IMR-90 (cell line): ENCODE measurements at regions not wholly inside any gene's neighbourhood (a gene's known extent, or its start where the extent isn't known, plus 50 kb on each side); places are given as distances from the start of the nearest gene placed in this dataset.

Experiments
- BHLHE40 ChIP-seq: fragments of 150-350 bp; IDR thresholded peaks from 2 replicates; pipeline ENCODE4 v1.6.1; 2016; ENCODE audit warnings: mild to moderate bottlenecking, low read depth, low read length
- CEBPB ChIP-seq: IDR thresholded peaks from 2 replicates; pipeline ENCODE4 v1.6.1; 2012; ENCODE audit warnings: low read depth, low read length, improper control_type of control experiment
- CHD1 ChIP-seq: IDR thresholded peaks from 2 replicates; pipeline ENCODE4 v1.6.1; 2012; ENCODE audit warnings: low read depth, low read length, improper control_type of control experiment
- MAZ ChIP-seq: IDR thresholded peaks from 2 replicates; pipeline ENCODE4 v1.6.1; 2012; ENCODE audit warnings: low read depth, mild to moderate bottlenecking, low read length, improper control_type of control experiment, moderate library complexity, borderline replicate concordance
- MXI1 ChIP-seq: IDR thresholded peaks from 2 replicates; pipeline ENCODE4 v1.6.1; 2012; ENCODE audit warnings: low read depth, mild to moderate bottlenecking, low read length, moderate library complexity, borderline replicate concordance
- POLR2A ChIP-seq: IDR thresholded peaks from 2 replicates; pipeline ENCODE4 v1.6.1; 2012; ENCODE audit warnings: mild to moderate bottlenecking, low read depth, low read length
- RAD21 ChIP-seq: IDR thresholded peaks from 2 replicates; pipeline ENCODE4 v1.6.1; 2012; ENCODE audit warnings: low read length, improper control_type of control experiment
- RFX5 ChIP-seq: IDR thresholded peaks from 2 replicates; pipeline ENCODE4 v1.8.0; 2012; ENCODE audit warnings: low read depth, mild to moderate bottlenecking, low read length, moderate library complexity
- SMC3 ChIP-seq: fragments of 150-350 bp; IDR thresholded peaks from 2 replicates; pipeline ENCODE4 v1.6.1; 2016; ENCODE audit warnings: low read depth, mild to moderate bottlenecking, antibody characterized with exemption, low read length, moderate library complexity
- TF ChIP-seq, protein P1 (sequence below): conservative IDR thresholded peaks from 2 replicates; pipeline ENCODE4 v1.5.1; 2012; ENCODE audit warnings: mild to moderate bottlenecking, low read depth, low read length, improper control_type of control experiment
- TF ChIP-seq, protein P2 (sequence below): fragments of 150-350 bp; IDR thresholded peaks from 2 replicates; pipeline ENCODE4 v1.6.1; 2017; ENCODE audit warnings: mild to moderate bottlenecking, antibody characterized with exemption, low read length, low read depth

DNA sequence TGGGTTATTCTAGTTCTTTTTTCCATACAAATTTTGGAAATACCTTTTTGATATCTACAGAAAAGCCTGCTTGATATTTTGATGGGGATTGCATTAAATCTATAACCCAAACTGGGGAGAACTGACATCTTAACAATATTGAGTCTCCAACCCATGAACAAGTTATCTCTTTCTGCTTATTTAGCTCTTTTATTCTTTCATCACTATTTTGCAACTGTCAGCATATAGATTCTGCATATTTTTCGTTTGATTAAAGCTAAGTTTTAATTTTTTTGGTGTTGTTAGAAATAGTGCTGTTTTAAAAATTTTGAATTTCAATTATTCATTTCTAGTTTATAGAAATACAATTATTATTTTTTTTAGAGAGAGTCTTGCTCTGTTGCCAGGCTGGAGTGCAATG is 97.9 kb downstream of the EMX2 start:
- TF ChIP-seq POLR2A (no peak), RAD21 (no peak), MXI1 (no peak), CEBPB (no peak), CHD1 (no peak), SMC3 (no peak), MAZ (no peak), BHLHE40 (no peak), RFX5 (no peak)
- TF ChIP-seq, protein P1, sequence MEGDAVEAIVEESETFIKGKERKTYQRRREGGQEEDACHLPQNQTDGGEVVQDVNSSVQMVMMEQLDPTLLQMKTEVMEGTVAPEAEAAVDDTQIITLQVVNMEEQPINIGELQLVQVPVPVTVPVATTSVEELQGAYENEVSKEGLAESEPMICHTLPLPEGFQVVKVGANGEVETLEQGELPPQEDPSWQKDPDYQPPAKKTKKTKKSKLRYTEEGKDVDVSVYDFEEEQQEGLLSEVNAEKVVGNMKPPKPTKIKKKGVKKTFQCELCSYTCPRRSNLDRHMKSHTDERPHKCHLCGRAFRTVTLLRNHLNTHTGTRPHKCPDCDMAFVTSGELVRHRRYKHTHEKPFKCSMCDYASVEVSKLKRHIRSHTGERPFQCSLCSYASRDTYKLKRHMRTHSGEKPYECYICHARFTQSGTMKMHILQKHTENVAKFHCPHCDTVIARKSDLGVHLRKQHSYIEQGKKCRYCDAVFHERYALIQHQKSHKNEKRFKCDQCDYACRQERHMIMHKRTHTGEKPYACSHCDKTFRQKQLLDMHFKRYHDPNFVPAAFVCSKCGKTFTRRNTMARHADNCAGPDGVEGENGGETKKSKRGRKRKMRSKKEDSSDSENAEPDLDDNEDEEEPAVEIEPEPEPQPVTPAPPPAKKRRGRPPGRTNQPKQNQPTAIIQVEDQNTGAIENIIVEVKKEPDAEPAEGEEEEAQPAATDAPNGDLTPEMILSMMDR, result no peak
- TF ChIP-seq, protein P2, sequence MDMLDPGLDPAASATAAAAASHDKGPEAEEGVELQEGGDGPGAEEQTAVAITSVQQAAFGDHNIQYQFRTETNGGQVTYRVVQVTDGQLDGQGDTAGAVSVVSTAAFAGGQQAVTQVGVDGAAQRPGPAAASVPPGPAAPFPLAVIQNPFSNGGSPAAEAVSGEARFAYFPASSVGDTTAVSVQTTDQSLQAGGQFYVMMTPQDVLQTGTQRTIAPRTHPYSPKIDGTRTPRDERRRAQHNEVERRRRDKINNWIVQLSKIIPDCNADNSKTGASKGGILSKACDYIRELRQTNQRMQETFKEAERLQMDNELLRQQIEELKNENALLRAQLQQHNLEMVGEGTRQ, result no peak
